Chondrocyte (in vitro differentiated cells): ENCODE measurements at regions not wholly inside any gene's neighbourhood (a gene's known extent, or its start where the extent isn't known, plus 50 kb on each side); places are given as distances from the start of the nearest gene placed in this dataset.

Source experiments
- DNase-seq: peaks from one replicate; pipeline ENCODE4 v3.0.0; 2021; ENCODE audit warnings: mixed read lengths, low spot score
- H3K27ac Mint-ChIP-seq: one replicate; pipeline ENCODE4 v1.8.0; 2021; ENCODE audit warnings: mild to moderate bottlenecking, moderate library complexity, mixed read lengths; ENCODE audit not compliant: unreplicated experiment
- H3K27me3 Mint-ChIP-seq: 2 replicates; pipeline ENCODE4 v1.8.0; 2021; ENCODE audit warnings: low read depth, mixed read lengths
- H3K36me3 Mint-ChIP-seq: 2 replicates; pipeline ENCODE4 v1.8.0; 2021; ENCODE audit warnings: low read depth, mixed read lengths
- H3K4me1 Mint-ChIP-seq: 2 replicates; pipeline ENCODE4 v1.8.0; 2021; ENCODE audit warnings: low read depth, mild to moderate bottlenecking, mixed read lengths
- H3K4me3 Mint-ChIP-seq: one replicate; pipeline ENCODE4 v1.8.0; 2021; ENCODE audit warnings: mild to moderate bottlenecking, moderate library complexity, mixed read lengths; ENCODE audit not compliant: unreplicated experiment
- H3K9me3 Mint-ChIP-seq: 2 replicates; pipeline ENCODE4 v1.8.0; 2021; ENCODE audit warnings: low read depth, mixed read lengths
- TF ChIP-seq, protein P1 (sequence below): fragments of 200-600 bp; sonication (generic); IDR thresholded peaks from 2 replicates; pipeline ENCODE4 v1.5.0; 2021; ENCODE audit warnings: antibody characterized with exemption, mild to moderate bottlenecking, moderate library complexity

DNA sequence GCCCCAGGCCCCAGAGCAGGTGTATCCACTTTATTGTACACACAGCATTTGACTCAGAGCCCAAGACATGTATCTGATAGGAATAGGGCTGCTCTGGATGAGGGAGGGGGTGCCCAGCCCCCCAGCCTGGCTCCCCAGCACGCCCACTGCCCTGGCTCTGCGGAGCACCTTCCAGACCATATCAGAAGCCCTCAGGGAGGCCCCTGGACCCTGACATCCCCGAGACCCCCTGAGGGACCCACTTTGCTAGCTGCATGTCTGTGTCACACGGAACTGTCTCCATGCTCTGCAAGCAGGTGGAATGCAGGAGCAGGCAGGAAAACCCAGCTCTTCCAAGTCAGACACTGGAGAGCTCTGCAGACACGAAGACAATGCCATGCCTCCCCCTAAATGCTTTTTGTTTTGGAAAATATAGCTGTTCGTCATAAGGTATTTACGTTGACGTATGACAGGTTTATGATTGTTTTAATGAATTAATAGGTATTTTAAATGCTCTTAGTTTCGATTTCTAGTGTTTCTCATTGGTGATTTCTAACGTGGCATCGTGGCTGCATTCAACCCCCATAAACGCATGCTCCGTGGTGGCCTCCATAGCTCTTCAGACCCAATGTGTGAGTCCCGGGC is 92.8 kb upstream of the INSIG1 start:
- peak; percentile 59 for DNase-seq
- no peaks in the 10 kb centered on the region for H3K27me3 Mint-ChIP-seq
- peak overlapping the region; percentile 68 for H3K4me3 Mint-ChIP-seq
- H3K9me3 Mint-ChIP-seq, result no peaks in the 10 kb centered on the region
- peaks cover 29% of the 10 kb centered on the region for H3K4me1 Mint-ChIP-seq
- TF ChIP-seq, protein P1, sequence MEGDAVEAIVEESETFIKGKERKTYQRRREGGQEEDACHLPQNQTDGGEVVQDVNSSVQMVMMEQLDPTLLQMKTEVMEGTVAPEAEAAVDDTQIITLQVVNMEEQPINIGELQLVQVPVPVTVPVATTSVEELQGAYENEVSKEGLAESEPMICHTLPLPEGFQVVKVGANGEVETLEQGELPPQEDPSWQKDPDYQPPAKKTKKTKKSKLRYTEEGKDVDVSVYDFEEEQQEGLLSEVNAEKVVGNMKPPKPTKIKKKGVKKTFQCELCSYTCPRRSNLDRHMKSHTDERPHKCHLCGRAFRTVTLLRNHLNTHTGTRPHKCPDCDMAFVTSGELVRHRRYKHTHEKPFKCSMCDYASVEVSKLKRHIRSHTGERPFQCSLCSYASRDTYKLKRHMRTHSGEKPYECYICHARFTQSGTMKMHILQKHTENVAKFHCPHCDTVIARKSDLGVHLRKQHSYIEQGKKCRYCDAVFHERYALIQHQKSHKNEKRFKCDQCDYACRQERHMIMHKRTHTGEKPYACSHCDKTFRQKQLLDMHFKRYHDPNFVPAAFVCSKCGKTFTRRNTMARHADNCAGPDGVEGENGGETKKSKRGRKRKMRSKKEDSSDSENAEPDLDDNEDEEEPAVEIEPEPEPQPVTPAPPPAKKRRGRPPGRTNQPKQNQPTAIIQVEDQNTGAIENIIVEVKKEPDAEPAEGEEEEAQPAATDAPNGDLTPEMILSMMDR, result no peak
- no peaks in the 10 kb centered on the region for H3K36me3 Mint-ChIP-seq
- H3K27ac Mint-ChIP-seq, result peak overlapping the region; percentile 98

DNA sequence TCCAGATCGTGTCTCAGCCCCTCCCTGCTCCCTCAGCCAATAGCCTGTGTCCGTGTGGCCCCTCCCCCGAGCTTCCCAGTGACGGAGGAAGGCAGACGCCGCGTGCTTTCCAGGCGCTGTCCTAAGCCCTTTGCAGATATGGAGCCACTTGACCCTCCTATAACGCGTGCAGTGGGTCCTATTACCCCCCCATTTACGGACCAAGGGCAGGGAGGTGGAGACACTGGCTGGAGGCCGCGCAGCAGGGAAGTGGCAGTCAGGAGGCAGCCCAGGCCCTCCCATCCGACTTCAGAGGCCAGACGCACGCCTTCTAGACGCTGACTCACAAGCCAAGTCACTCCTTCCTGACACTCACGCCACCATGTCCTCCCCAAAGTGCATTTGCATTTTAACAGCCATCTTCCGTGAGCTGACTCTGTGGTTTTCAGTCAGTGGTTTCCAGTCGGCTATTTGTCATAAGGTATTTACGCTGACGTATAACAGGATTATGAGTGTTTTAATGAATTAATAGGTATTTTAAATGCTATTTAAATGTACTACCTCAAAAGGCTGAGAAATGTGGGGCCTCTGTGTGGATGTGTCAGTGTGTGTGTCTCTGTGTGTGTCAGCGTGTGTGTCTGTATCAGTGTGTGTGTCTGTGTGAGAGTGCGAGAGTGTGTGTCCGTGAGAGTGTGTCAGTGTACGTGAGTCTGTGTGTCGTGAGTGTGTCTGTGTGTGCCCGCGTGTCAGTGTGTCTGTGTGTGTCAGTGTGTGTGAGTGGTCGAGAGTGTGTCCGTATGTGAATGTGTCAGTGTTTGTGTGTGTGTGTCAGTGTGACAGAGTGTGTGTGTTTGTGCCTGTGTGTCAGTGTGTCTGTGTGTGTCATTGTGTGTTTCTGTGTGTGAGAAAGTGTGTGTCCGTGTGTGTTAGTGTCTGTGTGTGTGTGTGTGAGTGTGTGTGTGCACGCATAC is 92.0 kb upstream of the INSIG1 start:
- Mint-ChIP-seq H3K4me3 (peak overlapping the region; percentile 68), H3K27ac (peak overlapping the region; percentile 98), H3K27me3 (no peaks in the 10 kb centered on the region), H3K9me3 (no peaks in the 10 kb centered on the region), H3K36me3 (no peaks in the 10 kb centered on the region), H3K4me1 (peaks cover 29% of the 10 kb centered on the region)
- TF ChIP-seq, protein P1, result peak; percentile 37
- DNase-seq, result peak; percentile 93

DNA sequence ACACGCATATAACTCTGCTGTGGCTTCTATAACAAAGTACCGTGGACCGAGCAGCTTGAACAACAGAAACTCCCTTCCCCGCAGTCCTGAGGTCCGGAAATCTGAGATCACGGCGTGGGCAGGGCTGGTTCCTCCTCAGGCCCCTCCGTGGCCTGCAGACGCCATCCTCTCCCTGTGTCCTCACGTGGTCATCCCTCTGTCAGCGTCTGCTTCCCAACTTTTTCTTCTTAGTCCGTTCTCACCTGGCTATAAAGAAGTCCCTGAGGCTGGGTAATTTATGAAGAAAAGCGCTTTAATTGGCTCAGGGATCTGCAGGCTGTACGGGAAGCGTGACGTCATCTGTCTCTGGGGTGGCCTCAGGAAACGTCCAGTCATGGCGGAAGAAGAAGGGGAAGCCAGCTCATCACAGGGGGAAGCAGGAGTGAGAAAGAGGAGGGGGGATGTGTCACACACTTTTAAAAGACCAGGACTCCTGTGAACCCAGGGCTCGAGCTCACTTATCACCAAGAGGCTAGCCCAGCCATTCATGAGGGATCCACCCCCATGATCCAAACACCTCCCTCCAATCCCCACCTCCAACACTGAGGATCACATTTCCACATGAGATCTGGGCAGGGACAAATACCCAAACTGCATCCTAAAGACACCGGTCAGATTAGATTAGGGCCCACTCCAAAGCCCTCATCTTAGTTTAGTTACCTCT is 91.2 kb upstream of the INSIG1 start:
- Mint-ChIP-seq H3K36me3 (no peaks in the 10 kb centered on the region), H3K27me3 (no peaks in the 10 kb centered on the region), H3K27ac (peak overlapping the region; percentile 98), H3K4me3 (peak overlapping the region; percentile 68), H3K9me3 (no peaks in the 10 kb centered on the region), H3K4me1 (peaks cover 29% of the 10 kb centered on the region)
- no peak for DNase-seq
- TF ChIP-seq, protein P1, result no peak

DNA sequence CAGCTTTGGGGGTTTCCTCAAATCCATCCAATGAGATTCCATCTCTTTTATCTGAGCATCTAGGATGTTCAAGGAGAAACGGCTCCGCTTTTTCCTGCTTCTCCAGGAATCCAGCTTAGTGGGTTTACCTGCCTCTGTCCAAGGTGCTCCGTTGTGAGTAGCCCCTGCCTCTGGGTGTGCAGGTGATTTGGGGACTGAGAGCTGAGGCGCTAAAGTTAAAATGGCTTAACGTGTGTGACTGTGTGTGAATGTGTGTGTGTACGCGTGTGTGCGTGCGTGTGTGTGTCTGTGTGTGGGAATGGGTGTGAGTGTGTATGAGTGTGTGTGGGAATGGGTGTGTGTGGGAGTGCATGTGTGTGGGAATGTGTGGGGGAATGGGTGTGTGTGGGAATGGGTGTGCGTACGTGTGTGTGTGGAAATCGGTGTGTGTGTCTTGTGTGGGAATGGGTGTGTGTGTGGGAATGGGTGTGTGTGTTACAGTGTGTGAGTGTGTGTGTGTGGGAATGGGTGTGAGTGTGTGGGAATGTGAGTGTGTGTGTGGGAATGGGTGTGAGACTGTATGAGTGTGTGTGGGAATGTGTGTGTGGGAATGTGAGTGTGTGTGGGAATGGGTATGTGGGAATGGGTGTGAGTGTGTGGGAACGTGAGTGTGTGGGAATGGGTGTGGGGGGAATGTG is 90.2 kb upstream of the INSIG1 start:
- DNase-seq, result no peak
- Mint-ChIP-seq H3K27me3 (no peaks in the 10 kb centered on the region), H3K27ac (peak overlapping the region; percentile 51)

More for the DNA sequence above, 90.2 kb upstream of the INSIG1 start:
- Mint-ChIP-seq H3K4me3 (no peak overlapping the region), H3K36me3 (no peaks in the 10 kb centered on the region), H3K4me1 (peaks cover 29% of the 10 kb centered on the region), H3K9me3 (no peaks in the 10 kb centered on the region)
- TF ChIP-seq, protein P1, result no peak
